ENCODE measurements at regions not wholly inside any gene's neighbourhood (a gene's known extent, or its start where the extent isn't known, plus 50 kb on each side); places are given as distances from the start of the nearest gene placed in this dataset.

DNA sequence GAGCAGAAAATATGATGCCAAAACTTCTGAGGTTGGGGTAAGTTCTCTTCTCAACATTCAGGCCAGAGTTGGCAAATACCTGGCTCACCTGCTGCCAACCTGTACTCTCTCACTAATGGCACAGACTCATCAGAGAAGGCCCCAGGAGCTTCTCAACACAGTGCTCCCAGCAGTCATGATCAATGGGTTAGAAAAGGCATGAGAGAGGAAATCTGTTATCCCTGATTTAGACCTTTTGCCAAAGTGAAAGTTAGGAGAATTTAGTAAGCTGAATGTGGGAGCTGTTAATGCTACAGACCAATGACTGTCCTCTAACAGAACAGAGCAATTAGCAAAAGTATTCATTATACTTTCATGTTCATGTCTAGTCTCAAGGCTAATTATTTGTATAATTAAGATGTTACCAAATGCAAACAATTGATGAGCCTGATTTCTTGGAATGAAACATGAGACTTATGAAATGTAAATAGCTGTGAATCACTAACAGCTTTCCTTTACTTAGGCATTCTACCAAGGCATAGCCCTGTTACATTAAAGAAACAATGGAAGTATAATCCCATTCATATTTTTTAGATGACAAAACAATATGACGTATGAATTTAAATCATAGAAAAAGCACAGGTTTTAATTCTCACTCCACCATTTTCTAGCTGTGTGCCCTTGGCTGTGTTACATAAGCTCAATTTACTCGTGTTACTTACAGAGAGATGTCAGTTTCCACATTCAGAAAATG is 68.7 kb upstream of the MARCHF10 start:
- H3K36me3 ChIP-seq (ENCODE audit: control insufficient read depth, insufficient read depth, low read length): no peaks in the 10 kb centered on the region
- TF ChIP-seq, protein P1, sequence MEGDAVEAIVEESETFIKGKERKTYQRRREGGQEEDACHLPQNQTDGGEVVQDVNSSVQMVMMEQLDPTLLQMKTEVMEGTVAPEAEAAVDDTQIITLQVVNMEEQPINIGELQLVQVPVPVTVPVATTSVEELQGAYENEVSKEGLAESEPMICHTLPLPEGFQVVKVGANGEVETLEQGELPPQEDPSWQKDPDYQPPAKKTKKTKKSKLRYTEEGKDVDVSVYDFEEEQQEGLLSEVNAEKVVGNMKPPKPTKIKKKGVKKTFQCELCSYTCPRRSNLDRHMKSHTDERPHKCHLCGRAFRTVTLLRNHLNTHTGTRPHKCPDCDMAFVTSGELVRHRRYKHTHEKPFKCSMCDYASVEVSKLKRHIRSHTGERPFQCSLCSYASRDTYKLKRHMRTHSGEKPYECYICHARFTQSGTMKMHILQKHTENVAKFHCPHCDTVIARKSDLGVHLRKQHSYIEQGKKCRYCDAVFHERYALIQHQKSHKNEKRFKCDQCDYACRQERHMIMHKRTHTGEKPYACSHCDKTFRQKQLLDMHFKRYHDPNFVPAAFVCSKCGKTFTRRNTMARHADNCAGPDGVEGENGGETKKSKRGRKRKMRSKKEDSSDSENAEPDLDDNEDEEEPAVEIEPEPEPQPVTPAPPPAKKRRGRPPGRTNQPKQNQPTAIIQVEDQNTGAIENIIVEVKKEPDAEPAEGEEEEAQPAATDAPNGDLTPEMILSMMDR (IDR thresholded peaks at IDR 0.05): no peak
- no peak overlapping the region for H3K9ac ChIP-seq
- peaks cover 8% of the 10 kb centered on the region for H3K4me1 ChIP-seq
- H3K27ac ChIP-seq: no peak overlapping the region
- H3K79me2 ChIP-seq: no peaks in the 10 kb centered on the region
- no peak overlapping the region for H3K4me2 ChIP-seq (ENCODE audit: low read length)
- H3K4me3 ChIP-seq (ENCODE audit: low read depth, low read length): no peak overlapping the region
- H2AFZ ChIP-seq: peak overlapping the region; percentile 54
- no peaks in the 10 kb centered on the region for H3K9me3 ChIP-seq (ENCODE audit: control insufficient read depth, low read length)
- H3K27me3 ChIP-seq (ENCODE audit: control insufficient read depth, insufficient read depth, low read length): no peaks in the 10 kb centered on the region

DNA sequence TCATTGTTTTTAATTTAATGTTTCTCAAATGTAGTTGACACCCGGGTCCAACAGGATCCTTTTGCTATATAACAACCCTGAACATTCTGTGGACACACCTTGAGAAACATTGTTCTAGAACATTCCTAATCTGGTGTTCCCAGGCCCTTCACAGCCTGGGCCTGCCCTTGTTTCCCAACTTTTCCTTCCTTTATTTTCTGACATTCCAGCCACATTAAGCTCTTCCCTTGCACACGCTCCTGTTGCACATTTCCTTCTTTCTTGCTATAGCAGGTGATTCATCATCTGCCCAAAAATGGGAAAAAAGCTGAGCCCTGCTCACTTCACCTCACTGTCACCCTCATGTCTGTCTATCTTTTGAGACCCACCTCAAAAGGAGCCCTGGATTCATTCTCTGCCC is 67.9 kb upstream of the MARCHF10 start:
- Histone ChIP-seq H3K4me3 (ENCODE audit: low read depth, low read length) (no peak overlapping the region), H3K27me3 (ENCODE audit: control insufficient read depth, insufficient read depth, low read length) (no peaks in the 10 kb centered on the region), H3K9ac (no peak overlapping the region), H3K79me2 (no peaks in the 10 kb centered on the region), H3K36me3 (ENCODE audit: control insufficient read depth, insufficient read depth, low read length) (no peaks in the 10 kb centered on the region), H3K4me1 (peaks cover 8% of the 10 kb centered on the region), H3K9me3 (ENCODE audit: control insufficient read depth, low read length) (no peaks in the 10 kb centered on the region), H3K4me2 (ENCODE audit: low read length) (no peak overlapping the region), H2AFZ (no peak overlapping the region), H3K27ac (no peak overlapping the region)
- TF ChIP-seq, protein P1 (IDR thresholded peaks at IDR 0.05): no peak

DNA sequence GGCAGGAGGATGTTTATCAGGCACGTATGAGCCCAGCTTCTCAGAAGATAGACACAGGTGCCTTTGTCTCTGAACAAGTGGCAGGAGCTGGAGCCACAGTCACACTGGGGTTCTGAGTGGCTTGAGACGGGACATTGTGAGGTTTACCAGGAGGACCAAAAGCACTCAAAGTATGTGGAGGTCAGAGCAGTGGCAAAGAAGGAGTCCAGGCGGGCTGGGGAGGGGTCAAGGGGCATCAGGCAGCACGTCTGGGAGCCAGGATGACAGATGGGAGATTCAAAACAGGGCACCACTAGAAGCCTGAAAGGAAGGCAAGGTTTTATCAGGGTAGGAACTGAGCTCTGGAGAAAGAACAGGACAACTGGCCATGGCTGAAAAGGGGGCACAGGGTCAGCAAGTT is 67.2 kb upstream of the MARCHF10 start:
- Histone ChIP-seq H3K27me3 (ENCODE audit: control insufficient read depth, insufficient read depth, low read length) (no peaks in the 10 kb centered on the region), H3K79me2 (no peaks in the 10 kb centered on the region), H3K4me2 (ENCODE audit: low read length) (no peak overlapping the region), H3K27ac (no peak overlapping the region), H3K9me3 (ENCODE audit: control insufficient read depth, low read length) (no peaks in the 10 kb centered on the region), H3K4me3 (ENCODE audit: low read depth, low read length) (no peak overlapping the region), H3K36me3 (ENCODE audit: control insufficient read depth, insufficient read depth, low read length) (no peaks in the 10 kb centered on the region), H3K9ac (no peak overlapping the region), H2AFZ (no peak overlapping the region), H3K4me1 (peaks cover 8% of the 10 kb centered on the region)
- TF ChIP-seq, protein P1 (IDR thresholded peaks at IDR 0.05): no peak

DNA sequence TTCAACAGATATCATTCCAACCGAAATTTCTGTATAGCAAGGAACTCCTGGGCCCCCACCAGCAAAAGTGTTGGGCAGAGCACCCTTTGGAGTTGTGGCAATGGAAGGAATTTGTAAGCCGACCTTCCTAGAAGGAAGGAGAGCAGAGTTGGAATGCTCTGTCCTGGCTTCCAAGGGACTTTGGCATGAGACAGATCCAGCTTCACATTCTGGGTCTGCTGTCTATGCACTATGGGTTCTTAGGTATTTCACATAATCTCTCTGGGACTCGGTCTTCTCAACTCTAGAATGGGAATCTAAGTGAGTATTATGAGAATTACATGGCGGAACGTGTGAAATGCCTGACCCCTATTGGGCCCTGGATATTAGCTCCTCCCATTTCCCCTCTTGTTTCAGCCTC is 63.2 kb upstream of the MARCHF10 start:
- Histone ChIP-seq H3K4me1 (no peaks in the 10 kb centered on the region), H3K79me2 (no peaks in the 10 kb centered on the region), H2AFZ (no peak overlapping the region), H3K9ac (no peak overlapping the region), H3K4me3 (ENCODE audit: low read depth, low read length) (no peak overlapping the region), H3K9me3 (ENCODE audit: control insufficient read depth, low read length) (no peaks in the 10 kb centered on the region), H3K27ac (no peak overlapping the region), H3K36me3 (ENCODE audit: control insufficient read depth, insufficient read depth, low read length) (no peaks in the 10 kb centered on the region), H3K27me3 (ENCODE audit: control insufficient read depth, insufficient read depth, low read length) (no peaks in the 10 kb centered on the region), H3K4me2 (ENCODE audit: low read length) (no peak overlapping the region)
- TF ChIP-seq, protein P1 (IDR thresholded peaks at IDR 0.05): no peak

DNA sequence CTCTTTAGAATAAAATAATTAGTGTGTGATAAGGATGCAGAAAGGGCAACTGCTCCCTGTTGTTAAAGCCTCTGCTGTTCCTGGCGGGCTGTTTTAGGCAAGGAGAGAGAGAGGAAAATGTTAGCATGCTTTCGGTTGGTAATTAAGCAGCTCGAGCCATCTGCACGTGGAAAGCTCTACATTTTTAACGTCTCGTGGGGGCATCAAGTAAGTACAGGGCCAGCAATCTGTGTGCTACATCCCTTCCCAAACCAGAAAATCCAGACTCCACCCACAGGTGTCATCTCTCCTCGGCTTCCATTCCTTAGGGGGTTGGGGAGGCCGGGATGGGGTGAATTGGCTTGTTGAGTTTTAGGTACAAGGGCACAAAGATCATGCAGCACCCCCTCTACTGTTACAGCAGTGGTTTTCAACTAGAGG is 62.4 kb upstream of the MARCHF10 start:
- TF ChIP-seq, protein P1 (IDR thresholded peaks at IDR 0.05): no peak
- H3K27me3 ChIP-seq (ENCODE audit: control insufficient read depth, insufficient read depth, low read length): no peaks in the 10 kb centered on the region
- H3K79me2 ChIP-seq: no peaks in the 10 kb centered on the region
- H2AFZ ChIP-seq: peak overlapping the region; percentile 40
- no peaks in the 10 kb centered on the region for H3K36me3 ChIP-seq (ENCODE audit: control insufficient read depth, insufficient read depth, low read length)
- no peaks in the 10 kb centered on the region for H3K9me3 ChIP-seq (ENCODE audit: control insufficient read depth, low read length)
- H3K4me2 ChIP-seq (ENCODE audit: low read length): peak overlapping the region; percentile 43
- no peak overlapping the region for H3K4me3 ChIP-seq (ENCODE audit: low read depth, low read length)
- H3K4me1 ChIP-seq: no peaks in the 10 kb centered on the region
- peak overlapping the region; percentile 2 for H3K27ac ChIP-seq
- no peak overlapping the region for H3K9ac ChIP-seq
